ENCODE measurements at regions not wholly inside any gene's neighbourhood (a gene's known extent, or its start where the extent isn't known, plus 50 kb on each side); places are given as distances from the start of the nearest gene placed in this dataset.

DNA sequence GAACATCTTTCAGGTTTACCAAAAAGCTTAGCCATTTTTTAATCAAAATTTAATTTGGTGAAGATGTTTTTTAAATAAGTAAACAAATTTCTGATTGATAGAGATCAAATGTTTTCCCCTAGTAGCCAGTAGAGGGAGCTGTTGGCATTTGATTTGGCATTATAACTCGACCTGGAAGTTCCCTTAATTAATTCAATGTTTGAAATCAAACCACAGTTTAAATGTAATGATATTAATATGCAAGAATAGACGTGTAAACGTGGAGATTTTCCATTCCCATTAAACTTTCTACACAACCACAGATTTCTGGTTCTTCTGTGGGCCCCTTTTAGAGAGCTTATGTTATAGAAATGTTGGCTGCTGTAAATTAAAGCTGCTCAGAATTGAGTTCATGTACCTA is 148.1 kb upstream of the MPDZ start (continued):
- TF ChIP-seq, protein P1, sequence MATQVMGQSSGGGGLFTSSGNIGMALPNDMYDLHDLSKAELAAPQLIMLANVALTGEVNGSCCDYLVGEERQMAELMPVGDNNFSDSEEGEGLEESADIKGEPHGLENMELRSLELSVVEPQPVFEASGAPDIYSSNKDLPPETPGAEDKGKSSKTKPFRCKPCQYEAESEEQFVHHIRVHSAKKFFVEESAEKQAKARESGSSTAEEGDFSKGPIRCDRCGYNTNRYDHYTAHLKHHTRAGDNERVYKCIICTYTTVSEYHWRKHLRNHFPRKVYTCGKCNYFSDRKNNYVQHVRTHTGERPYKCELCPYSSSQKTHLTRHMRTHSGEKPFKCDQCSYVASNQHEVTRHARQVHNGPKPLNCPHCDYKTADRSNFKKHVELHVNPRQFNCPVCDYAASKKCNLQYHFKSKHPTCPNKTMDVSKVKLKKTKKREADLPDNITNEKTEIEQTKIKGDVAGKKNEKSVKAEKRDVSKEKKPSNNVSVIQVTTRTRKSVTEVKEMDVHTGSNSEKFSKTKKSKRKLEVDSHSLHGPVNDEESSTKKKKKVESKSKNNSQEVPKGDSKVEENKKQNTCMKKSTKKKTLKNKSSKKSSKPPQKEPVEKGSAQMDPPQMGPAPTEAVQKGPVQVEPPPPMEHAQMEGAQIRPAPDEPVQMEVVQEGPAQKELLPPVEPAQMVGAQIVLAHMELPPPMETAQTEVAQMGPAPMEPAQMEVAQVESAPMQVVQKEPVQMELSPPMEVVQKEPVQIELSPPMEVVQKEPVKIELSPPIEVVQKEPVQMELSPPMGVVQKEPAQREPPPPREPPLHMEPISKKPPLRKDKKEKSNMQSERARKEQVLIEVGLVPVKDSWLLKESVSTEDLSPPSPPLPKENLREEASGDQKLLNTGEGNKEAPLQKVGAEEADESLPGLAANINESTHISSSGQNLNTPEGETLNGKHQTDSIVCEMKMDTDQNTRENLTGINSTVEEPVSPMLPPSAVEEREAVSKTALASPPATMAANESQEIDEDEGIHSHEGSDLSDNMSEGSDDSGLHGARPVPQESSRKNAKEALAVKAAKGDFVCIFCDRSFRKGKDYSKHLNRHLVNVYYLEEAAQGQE (IDR thresholded peaks at IDR 0.05; ENCODE audit: borderline replicate concordance): peak; percentile 35; the same call in 1 of the 2 replicates
- TF ChIP-seq, protein P1 (CRISPR knock-in tag; IDR thresholded peaks at IDR 0.05; ENCODE audit: low read depth): no peak

DNA sequence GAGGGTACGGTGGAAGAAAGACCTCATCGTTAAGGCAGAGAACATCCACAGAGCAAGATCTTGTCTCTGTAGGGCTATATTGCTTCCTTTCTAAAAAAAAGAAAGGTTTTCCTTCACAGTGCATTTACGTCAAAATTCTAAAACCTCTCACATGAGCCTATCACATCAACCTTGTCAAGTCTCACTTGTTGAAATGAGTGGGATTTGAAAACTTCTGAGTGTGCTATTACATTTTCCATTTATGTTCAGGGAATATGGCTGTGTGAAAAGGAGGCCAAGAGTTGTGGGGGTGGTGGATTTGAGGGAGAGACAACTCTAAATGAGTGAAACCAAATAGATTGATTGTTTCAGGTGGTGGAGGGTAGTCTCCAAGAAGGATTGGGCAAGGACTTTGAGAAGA is 147.1 kb upstream of the MPDZ start:
- DNase-seq (ENCODE audit: extremely low read depth in 1 of 4, low spot score in 3 of 4) (no peak), FAIRE-seq (no peak), ATAC-seq (no peak)
- H3K9me1 ChIP-seq (ENCODE audit: control insufficient read depth, insufficient read depth, low read length): no peaks in the 10 kb centered on the region
- no peak overlapping the region for H3K27ac ChIP-seq (ENCODE audit: extremely low read depth, low read depth, low read length)
- POLR2A ChIA-PET: no interaction called here
- no peaks in the 10 kb centered on the region for H3K27me3 ChIP-seq (ENCODE audit: control insufficient read depth in 2 of 2, insufficient read depth in 2 of 2, low read length in 2 of 2)
- H3K9ac ChIP-seq (ENCODE audit: insufficient read depth in 1 of 2, low read depth in 2 of 2, low read length in 2 of 2): no peak overlapping the region
- no TSS peak for BruUV-seq (replicated peaks)
- in situ Hi-C loops (cut with MboI) (loop anchor here (25.0 kb wide), 1 partner anchor 1011 kb away; no protein-coding TSS in a partner anchor), intact Hi-C loops (cut with micrococcal nuclease) (loop anchor here (2.0 to 10.0 kb wide), 4 partner anchors 261 to 1338 kb away; no protein-coding TSS in a partner anchor)
- H3K36me3 ChIP-seq (ENCODE audit: control insufficient read depth, insufficient read depth, low read length): no peaks in the 10 kb centered on the region
- CTCF ChIA-PET (ENCODE audit: low intra/inter-chr PET ratio): no interaction called here
- WGBS (ENCODE audit: insufficient coverage, low coverage, missing lambda C conversion rate): 0% methylated on average over 3 of the region's 3 CpGs
- no peaks in the 10 kb centered on the region for H3K9me3 ChIP-seq (replicated peaks; ENCODE audit: control insufficient read depth, insufficient read depth, low read depth, low read length)
- no peak overlapping the region for H2AFZ ChIP-seq (ENCODE audit: low read depth, low read length)
- no peak overlapping the region for H3K4me2 ChIP-seq (ENCODE audit: insufficient read depth, low read length)
- no peaks in the 10 kb centered on the region for H3K79me2 ChIP-seq (ENCODE audit: control insufficient read depth, insufficient read depth, low read length)
- H4K20me1 ChIP-seq (replicated peaks; ENCODE audit: control insufficient read depth, insufficient read depth, low read length): no peaks in the 10 kb centered on the region
- H3K4me1 ChIP-seq (replicated peaks in 1 of 2; ENCODE audit: control insufficient read depth in 2 of 2, insufficient read depth in 2 of 2, low read length in 2 of 2): no peaks in the 10 kb centered on the region
- H3K4me3 ChIP-seq: no peak overlapping the region
- TF ChIP-seq BRF1 (IDR thresholded peaks at IDR 0.05; ENCODE audit: borderline replicate concordance, extremely low read depth, insufficient read length) (no peak), SMAD4 (CRISPR knock-in tag; conservative IDR thresholded peaks at IDR 0.05) (no peak)
- TF ChIP-seq, protein P2, sequence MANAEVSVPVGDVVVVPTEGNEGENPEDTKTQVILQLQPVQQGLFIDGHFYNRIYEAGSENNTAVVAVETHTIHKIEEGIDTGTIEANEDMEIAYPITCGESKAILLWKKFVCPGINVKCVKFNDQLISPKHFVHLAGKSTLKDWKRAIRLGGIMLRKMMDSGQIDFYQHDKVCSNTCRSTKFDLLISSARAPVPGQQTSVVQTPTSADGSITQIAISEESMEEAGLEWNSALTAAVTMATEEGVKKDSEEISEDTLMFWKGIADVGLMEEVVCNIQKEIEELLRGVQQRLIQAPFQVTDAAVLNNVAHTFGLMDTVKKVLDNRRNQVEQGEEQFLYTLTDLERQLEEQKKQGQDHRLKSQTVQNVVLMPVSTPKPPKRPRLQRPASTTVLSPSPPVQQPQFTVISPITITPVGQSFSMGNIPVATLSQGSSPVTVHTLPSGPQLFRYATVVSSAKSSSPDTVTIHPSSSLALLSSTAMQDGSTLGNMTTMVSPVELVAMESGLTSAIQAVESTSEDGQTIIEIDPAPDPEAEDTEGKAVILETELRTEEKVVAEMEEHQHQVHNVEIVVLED (CRISPR knock-in tag; IDR thresholded peaks at IDR 0.05): no peak
- TF ChIP-seq, protein P3, sequence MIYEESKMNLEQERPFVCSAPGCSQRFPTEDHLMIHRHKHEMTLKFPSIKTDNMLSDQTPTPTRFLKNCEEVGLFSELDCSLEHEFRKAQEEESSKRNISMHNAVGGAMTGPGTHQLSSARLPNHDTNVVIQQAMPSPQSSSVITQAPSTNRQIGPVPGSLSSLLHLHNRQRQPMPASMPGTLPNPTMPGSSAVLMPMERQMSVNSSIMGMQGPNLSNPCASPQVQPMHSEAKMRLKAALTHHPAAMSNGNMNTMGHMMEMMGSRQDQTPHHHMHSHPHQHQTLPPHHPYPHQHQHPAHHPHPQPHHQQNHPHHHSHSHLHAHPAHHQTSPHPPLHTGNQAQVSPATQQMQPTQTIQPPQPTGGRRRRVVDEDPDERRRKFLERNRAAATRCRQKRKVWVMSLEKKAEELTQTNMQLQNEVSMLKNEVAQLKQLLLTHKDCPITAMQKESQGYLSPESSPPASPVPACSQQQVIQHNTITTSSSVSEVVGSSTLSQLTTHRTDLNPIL (CRISPR knock-in tag; IDR thresholded peaks at IDR 0.05): no peak

Measured in K562 (cell line).